HPDE6-E6E7 (cell line): ENCODE measurements at regions not wholly inside any gene's neighbourhood (a gene's known extent, or its start where the extent isn't known, plus 50 kb on each side); places are given as distances from the start of the nearest gene placed in this dataset.
"Not testable (repeated sequence)": the region's sequence is repeated elsewhere in the genome, so short reads cannot be mapped to it uniquely, and the experiment has no call there.

ENCODE experiments used
- DNase-seq: peaks from one replicate; pipeline ENCODE4 v3.0.0; 2011; ENCODE audit warnings: missing footprints; ENCODE audit errors: extremely low spot score

DNA sequence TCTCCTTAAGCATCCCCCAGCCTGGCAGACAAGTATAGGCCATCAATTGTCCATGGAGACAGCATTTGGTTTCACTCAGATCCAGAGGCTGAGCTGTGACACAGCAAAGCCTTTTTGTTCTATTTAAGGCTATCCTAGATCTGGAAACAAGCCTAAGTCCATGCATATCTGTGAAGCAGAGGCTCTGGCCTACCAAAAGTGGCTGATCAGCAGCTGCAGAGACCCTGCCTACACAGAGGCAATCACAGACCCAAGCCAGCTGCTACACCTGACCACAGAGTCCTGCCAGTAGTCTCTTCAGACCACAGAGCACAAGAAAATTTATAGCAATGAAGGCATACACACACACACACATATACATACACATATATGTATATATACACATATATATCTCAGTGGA lies 501.7 kb upstream of the ARPP21 start:
- DNase-seq: no peak

DNA sequence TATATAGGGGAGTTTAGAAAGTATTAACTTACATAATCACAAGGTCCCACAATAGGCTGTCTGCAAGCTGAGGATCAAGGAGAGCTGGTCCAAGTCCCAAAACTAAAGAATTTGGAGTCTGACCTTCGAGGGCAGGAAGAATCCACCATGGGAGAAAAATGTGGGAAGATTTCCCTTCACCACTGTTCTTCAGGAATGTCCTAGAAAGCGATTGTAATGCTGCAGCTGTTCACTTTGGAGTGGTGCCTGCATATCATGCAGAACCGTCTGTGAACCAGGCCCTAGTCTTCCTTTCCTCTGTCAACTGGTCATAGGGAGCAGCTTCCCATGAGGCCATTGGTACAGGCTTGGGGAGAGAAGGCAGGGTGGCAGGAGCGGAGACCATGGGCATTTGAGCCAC lies 497.9 kb upstream of the ARPP21 start:
- DNase-seq: no peak

DNA sequence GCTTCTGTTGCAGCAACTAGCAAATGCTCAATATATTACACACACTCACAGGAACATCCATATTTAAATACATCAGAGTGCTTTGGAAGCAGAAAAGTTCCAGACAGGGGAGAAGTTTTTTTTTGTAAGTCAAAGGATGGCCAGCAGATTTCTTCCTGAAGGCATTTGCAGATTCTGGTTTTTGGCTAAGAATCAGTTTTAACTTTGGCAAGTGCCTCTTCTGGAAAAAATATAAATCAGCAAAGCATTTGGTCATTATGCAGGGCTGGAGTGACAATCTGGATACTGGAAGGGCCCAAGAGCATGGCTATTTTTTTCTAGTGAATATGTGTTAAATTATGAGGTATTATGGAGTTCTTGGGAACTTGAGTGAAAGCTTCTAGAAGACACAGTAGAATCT lies 495.3 kb upstream of the ARPP21 start:
- no peak for DNase-seq

DNA sequence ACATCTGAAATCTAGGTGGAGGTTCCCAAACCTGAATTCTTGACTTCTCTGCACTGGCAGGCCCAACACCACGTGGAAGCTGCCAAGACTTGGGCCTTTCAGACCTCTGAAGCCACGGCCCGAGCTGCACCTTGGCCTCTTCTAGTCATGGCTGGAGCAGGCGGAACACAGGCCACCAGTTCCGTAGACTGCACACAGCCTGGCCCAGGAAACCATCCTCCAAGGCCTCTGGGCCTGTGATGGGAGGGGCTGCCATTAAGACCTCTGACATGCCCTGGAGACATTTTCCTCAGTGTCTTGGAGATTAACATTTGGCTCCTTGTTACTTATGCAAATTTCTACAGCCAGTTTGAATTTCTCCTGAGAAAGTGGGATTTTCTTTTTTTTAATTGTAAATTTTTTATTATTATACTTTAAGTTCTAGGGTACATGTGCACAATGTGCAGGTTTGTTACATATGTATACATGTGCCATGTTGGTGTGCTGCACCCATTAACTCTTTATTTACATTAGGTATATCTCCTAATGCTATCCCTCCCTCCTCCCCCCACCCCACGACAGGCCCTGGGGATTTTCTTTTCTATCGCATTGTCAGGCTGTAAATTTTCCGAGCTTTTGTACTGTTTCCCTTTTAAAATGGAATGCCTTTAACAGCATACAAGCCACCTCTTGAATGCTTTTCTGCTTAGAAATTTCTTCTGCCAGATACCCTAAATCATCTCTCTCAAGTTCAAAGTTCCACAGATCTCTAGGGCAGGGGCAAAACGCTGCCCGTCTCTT lies 492.9 kb upstream of the ARPP21 start:
- DNase-seq: not testable (repeated sequence)

DNA sequence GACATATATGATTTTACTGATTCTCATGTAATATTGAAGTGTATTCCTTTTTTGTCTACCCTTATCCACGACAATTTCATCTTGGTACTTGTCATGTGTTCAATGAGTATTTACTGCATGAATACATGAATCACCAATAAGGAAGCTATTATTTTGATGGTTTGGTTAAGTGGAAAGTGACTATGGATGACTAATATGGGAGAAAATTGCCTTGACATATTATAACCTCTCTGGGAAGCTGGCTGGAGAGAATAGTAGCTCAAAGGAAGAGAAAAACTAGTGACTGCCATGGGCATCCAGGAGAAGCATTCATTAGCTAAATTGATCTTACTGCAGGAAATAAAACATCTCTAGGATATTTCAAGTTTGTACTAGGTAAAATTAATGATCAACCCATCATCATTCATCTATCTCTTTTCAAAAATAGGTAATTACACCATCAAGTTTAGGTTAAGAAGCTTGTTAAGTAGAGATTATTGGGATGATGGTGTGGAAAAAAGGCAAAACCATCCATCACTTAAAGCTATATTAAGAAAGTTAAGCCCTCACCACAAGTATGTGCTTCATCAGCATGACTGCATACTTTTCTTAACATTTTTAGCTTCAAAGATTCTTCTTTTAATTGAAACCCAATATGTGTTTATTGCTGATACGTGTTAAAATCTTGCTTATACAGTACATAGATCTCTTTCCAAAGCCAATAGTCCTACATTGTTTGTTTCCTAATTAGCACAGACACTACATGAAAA lies 455.2 kb upstream of the ARPP21 start:
- DNase-seq: no peak

DNA sequence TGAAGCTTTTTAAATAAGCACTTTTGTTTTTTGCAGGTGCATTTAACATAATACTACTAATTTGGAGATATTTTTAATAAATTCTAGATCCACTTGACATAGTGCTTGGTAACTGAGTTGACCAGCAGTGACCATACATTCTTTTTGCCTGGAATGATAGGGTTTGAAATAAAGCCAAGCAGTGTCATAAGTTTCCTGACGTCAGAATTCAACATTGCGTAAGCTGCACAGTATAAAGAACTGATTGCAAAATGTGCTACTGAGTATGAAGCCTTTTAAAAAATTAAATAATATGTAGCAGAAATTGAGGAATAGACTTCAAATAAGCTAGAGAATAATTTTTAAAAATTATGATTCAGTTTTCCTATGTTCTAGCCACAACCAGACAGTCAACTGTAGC lies 454.6 kb upstream of the ARPP21 start:
- no peak for DNase-seq

DNA sequence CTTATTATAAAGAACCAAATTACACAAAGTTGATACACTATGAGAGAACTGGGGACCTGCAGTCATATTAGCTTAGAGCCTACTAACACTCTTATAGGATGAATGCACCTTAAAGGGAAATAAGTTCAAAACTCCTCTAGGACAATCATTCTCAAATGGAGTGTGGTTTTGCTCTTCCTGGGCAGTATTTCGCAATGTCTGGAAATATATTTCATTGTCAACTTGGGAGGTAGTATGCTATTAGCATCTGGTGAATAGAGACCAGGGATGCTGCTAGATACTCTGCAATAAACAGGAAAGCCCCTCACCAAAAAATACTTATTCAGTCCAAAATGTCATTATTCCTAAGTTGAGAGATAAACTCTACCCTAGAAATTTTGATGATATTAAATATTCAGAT lies 451.4 kb upstream of the ARPP21 start:
- no peak for DNase-seq

DNA sequence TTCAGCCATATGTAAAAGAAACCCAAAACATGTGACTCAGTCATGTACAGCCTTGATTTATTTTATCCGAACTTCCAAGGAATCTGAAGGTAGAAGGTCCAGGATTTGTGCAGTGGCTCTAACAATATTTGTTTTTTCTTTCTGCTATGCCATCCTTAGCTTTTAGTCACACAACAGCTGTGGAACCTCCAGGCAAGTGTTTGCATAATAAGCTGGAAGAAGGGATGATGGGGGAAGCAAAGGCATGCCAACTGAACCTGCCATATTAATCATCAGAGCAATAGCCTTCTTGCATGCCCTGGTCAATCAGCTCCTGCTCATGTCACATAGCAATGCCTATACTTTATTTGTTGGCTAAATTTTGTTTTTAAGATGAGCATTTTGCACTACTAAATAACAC lies 444.7 kb upstream of the ARPP21 start:
- no peak for DNase-seq

DNA sequence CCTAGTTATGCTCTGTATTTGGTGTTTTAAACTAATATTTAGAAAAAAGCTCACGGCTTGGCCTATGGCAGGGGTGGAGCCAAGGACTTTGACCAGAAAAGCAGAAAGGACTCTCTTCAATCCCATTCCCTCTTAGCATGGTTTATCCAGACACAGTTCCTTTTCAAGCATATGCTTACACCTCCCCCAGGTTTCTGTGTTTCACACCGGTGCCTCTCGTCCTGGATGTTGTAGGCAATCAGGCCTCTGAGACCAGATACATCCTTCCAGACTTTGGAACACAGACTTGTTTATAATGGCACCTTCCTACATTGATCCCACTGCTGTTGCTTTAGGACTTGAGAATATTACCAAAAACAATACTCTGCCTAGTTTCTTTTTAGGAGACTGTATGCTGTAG lies 440.5 kb upstream of the ARPP21 start:
- DNase-seq: no peak

DNA sequence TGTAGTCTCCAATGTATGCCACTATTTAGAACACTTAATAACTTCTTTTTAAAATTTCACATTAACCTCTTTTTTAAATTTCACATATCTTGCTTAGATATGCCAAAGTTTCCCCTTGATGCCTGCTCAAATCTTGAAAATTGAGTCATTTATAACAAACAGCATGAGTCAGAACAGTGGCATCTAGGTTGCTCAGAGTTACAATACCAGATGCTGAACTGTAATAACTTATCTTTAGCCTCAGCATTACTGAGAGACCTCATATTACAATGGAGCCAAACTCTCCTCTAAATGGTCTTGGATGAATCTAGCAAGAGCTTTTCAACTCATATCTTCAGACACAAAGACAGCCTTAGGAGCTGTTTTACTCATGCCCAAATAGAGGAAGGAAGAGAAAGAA lies 439.3 kb upstream of the ARPP21 start:
- DNase-seq: no peak

DNA sequence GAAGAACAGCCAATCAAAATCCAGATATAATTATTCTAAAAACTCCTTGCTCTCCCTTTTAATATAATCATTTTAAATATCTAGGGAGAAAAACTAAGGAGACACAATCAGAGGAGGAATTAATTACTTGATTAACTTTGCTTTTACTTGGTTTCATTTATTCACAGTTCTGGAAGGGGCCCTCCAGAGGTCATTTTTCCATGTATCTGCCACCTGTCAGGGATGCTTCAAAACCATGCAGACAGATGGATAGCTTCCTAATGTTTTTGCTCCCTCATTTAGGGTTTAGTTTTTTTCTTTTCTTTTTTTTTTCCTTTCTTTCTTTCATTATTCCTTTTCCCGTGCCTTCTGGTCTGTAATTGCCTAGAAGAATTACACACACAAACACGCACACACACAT lies 438.1 kb upstream of the ARPP21 start:
- no peak for DNase-seq

DNA sequence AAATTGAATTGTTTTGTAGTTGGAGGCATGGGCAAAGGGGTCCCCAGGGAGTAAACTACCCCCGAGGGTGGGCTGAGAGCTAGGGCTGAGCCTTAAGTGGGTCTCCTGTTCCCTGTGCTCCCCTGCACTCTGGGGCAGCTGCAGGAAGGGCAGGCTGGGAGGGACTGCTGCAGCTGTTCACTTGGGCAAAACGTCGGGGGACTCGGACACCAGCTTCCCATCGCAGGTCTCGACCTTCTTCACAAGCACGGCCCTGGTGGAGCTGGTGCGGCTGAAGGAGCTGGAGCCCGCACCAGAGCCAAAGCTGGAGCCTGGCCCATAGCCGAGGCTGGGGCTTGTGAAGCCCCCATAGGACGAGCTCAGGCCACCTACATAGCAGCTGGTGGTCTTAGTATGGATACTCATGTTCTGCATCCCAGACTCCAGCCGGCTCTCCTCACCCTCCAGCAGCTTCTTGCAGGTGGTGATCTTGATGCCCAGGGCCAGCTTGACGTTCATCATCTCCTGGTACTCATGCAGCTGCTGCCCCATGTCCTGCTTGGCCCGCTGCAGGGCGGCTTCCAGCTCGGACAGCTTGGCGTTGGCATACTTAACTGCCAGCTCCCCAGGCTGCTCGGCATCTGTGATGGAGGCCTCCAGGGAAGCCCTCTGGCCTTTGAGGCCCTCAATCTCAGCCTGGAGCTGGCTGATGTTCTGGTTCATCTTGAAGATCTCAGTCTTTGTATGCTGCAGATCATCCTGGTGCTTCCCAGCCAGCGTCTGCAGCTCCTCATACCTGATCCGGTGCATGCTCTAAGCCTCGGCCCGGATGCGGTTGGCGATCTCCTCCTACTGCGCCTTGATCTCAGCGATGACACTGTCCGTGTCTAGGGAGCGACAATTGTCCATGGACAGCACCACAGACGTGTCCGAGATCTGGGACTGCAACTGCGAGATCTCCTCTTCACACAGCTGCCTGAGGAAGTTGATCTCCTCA lies 423.5 kb upstream of the ARPP21 start:
- DNase-seq: no peak

DNA sequence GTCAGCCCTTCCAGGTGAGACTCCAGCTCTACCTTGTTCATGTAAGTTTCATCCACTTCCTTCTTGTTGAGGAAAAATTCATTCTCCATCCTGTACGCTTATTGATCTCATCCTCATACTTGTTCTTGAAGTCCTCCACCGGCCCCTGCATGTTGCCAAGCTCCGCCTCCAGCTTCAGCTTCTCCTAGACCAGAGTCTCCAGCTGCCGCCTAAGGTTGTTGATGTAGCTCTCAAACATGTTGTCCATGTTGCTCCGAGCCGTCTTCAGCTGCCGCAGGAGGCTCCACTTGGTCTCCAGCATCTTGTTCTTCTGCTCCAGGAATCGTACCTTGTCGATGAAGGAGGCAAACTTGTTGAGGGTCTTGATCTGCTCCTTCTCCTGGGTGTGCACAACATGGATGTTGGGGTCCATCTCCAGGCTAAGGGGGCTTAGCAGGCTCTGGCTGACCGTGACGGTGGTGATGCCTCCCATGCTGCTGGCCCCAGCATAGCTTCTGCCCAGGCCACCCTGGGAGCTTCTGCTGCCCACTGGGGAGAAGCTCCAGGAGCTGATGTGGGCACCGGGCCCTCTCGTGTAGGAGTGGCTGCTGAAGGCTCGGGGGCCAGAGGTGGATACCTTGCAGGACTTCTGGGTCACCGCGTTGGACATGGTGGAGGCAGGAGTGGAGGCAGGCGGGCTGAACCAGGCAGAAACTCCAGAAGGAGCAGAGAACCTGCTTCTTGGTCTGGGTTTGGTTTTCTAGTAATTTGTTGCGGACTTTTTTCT lies 422.6 kb upstream of the ARPP21 start:
- DNase-seq: no peak

DNA sequence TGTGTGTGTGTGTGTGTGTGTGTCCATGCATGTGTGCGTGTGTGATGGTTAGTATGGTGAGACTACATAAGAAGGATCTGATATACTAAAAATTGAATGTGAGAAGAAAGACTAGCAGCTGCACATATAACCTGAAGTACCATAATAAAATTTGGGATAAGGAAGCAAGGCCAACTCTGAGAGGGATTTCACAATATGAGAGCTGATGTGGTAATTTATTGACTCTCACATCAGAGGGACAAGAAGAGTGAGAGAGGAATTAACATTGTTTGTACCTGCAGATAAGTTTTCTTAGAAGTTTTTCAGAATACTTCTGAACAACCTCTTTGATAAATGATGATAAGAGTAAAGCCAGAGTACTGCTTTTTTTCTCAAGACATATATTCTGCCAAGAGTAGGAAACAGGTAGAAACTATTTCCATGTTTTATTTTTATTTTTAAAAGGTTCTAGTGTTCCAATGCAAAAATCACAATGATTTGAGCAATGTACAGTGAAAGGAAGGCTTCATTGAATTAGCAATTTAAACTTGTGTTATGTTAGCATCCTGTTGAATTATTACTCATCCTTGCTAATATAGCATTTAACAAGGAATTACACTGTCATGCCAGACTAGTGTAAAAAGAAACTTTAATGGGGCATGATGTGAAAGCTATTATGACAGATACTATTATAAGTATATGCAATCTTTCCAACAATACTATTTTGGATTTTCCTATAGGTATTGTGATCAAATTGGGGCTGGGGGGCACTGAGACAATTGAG lies 415.5 kb upstream of the ARPP21 start:
- no peak for DNase-seq

DNA sequence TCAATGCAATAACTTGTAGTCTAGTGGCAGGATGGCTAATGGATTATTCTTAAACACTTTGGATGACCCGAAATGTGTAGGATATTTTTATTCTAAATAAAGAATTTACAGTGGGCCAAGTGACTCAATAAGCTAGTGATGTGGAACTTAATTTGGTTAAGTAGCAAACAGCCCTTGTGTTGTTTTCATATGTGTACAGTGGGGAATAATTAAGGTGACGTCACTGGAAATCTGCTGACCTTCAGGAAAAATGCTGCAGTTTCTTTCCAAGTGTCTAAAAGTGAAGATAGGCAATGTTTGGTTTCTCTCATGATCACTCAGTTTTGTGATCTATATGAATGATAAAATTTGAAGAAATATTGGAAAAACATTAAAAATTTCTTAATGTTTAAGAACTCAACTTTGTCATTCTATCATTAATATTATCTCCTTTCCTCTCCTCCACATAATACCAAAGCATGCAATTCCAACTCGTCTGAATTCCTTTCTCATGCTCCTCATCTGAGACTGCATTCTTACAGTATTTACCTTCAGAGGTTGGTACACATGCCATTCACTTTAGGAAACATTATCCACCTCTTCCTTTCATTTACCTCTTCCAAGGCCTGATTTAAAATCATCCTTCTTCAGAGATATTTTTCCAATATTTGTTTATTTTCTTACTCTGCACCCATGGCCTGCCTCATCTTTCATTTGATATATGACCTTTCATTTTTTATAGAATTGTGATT lies 414.6 kb upstream of the ARPP21 start:
- DNase-seq: no peak

DNA sequence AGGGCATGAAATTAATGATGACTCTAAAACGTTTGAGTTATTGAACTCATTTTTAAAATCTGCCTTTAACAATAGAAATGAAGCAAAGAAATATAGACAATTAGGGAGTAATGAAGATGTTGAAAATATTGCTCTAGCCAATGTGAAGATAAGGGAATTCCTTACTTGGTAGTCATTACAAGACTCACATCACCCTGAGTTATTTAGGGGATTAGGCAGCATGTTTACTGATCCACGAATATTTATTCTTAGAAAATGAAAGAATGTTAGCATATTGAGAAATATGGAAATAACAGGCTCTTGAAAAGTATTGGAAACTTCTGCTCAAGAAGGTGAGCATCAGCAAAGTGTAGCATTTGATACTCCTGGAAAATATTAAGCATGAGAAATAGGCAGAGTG lies 398.1 kb upstream of the ARPP21 start:
- DNase-seq: no peak

DNA sequence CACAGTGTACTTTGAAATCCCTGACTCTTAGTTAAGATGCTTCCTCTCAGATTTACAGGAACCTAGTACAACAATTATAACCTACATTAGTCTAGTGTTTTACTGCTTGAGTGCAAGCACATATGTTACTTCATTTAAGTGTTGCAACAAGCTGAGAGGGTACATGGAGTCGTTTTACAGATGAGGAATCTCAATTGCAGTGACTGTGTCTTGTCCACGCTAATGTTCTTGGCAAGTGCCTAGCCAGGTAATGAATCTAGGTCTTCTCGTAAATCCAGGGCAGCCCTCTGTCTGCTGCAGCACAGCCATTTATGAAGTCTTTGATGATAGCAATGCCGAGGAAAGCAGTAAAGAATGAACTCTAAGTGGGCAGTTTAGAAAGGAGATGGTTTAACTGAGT lies 384.4 kb upstream of the ARPP21 start:
- DNase-seq: no peak

DNA sequence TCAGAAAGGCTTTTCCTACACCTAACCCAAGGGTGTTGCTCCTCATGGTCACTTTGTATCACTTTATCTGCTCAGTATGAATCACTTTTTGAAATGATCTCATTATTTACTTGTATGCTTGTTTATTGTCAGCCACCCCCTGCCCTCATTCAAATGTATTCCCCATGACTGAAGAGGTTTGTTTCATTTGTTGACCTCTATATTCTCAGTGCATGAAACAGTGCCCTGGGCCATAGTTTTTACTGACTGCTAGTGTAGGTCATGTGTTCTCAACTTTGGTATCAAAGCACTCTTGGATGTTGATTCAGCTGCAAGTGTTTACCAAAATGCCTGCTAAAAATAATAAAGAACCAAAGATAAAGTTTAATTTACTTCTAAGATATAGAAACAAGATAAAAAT lies 381.7 kb upstream of the ARPP21 start:
- no peak for DNase-seq

DNA sequence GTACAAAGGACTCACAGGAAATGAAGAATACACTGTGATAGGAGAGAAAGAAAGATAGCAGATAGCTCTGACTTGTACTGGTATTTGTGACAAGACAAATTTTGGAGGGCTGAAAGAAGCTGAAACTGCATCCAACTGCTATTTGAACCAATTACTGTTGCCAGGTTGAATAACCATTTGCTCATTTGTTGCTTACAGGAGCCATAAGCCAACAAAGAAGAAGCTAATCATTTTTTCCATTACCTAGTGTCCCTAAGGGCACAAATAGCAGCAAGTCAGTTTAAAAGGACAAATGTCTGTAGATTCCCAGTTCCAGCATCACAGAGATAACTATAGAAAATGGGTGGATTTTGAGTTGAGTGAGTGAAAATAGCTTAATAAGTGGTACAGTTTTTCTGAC lies 376.9 kb upstream of the ARPP21 start:
- DNase-seq: no peak

DNA sequence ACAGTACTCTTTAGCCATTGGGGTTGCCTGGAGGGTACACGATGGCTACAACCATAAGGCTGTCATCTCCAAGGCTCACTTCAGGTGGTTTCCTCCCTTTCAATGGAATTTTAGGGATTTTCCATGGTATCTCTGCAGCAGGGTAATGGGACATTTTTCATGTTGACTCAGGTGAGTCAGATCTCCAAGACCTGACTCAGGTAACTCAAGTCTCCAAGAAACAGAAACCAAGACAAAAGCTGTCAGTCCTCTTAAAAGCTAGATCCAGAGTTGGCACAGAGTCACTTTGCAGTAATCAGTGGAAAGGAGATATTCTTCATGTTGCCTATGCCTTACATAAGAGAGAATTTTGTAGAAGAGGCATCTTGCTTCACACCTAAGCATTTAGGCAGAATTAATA lies 375.8 kb upstream of the ARPP21 start:
- no peak for DNase-seq
